ENCODE measurements at regions not wholly inside any gene's neighbourhood (a gene's known extent, or its start where the extent isn't known, plus 50 kb on each side); places are given as distances from the start of the nearest gene placed in this dataset.

DNA sequence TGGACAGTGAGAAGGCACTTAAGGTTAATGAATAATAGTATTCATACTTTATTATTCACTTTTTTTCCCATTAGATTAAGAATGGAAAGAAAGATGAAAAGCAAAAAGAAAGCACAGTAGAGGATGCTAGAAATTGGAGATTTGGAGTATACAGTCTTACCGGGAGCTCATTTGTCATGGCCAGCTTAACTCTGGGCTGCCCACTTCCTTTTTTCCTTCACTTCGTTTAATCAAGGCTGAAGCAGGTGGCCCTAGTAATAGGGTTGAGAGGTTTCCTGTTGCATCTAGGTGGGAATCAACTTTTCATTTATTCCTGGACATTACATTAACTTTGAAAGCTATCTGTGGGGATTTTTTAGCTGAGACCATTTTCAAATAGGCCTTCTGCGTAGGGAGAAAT is 57.0 kb upstream of the MEGF10 start:
- TF ChIP-seq POLR2A (IDR thresholded peaks at IDR 0.05) = no peak
- TF ChIP-seq, protein P1, sequence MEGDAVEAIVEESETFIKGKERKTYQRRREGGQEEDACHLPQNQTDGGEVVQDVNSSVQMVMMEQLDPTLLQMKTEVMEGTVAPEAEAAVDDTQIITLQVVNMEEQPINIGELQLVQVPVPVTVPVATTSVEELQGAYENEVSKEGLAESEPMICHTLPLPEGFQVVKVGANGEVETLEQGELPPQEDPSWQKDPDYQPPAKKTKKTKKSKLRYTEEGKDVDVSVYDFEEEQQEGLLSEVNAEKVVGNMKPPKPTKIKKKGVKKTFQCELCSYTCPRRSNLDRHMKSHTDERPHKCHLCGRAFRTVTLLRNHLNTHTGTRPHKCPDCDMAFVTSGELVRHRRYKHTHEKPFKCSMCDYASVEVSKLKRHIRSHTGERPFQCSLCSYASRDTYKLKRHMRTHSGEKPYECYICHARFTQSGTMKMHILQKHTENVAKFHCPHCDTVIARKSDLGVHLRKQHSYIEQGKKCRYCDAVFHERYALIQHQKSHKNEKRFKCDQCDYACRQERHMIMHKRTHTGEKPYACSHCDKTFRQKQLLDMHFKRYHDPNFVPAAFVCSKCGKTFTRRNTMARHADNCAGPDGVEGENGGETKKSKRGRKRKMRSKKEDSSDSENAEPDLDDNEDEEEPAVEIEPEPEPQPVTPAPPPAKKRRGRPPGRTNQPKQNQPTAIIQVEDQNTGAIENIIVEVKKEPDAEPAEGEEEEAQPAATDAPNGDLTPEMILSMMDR (IDR thresholded peaks at IDR 0.05) = no peak
